Fibroblast of pulmonary artery (primary cell): ENCODE measurements at regions not wholly inside any gene's neighbourhood (a gene's known extent, or its start where the extent isn't known, plus 50 kb on each side); places are given as distances from the start of the nearest gene placed in this dataset.

Experiments used
- DNase-seq: peaks from one replicate; pipeline ENCODE4 v3.0.0-alpha.2; 2010; ENCODE audit warnings: low read depth
- H3K4me3 ChIP-seq: replicated peaks from 2 replicates; pipeline ENCODE4 v1.5.1; 2011; ENCODE audit warnings: low read depth, mild to moderate bottlenecking, control low read depth, low read length, moderate library complexity
- CTCF ChIP-seq: IDR thresholded peaks from 2 replicates; pipeline ENCODE4 v1.5.1; 2011; ENCODE audit warnings: mild to moderate bottlenecking, control low read depth, low read length, inconsistent platforms; ENCODE audit errors: missing control alignments

GRCh38 chr10:7507887-7508726, 97.3 kb upstream of the SFMBT2 start:
- no peak overlapping the region for H3K4me3 ChIP-seq
- no peak for TF ChIP-seq CTCF
- no peak for DNase-seq

GRCh38 chr10:7506571-7506970, 95.7 kb upstream of the SFMBT2 start:
- DNase-seq, result no peak
- no peak overlapping the region for H3K4me3 ChIP-seq
- no peak for TF ChIP-seq CTCF

DNA sequence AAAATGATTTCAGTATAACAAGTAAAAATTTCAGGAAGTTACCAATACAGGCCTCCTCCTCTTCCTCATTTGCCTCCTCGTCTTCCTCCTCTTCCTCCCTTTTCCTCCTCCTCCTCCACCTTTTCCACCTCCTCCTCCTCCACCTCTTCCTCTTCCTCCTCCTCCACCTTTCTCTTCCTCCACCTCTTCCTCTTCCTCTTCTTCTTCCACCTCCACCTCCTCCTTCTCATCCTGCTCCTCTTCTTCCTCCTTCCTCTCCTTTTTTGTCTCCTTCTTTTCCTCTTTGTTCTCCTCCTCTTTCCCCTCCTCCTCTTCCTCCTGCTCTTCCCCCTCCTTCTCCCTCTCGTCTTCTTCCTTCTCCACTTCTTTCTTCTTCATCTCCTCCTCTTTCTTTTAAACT, 94.4 kb upstream of the SFMBT2 start:
- H3K4me3 ChIP-seq, result no peak overlapping the region
- no peak for TF ChIP-seq CTCF
- no peak for DNase-seq

GRCh38 chr10:7503190-7503589, 92.4 kb upstream of the SFMBT2 start:
- no peak overlapping the region for H3K4me3 ChIP-seq
- no peak for DNase-seq
- TF ChIP-seq CTCF, result no peak

GRCh38 chr10:7501157-7501556, 90.3 kb upstream of the SFMBT2 start:
- no peak for DNase-seq
- no peak for TF ChIP-seq CTCF
- H3K4me3 ChIP-seq, result no peak overlapping the region

GRCh38 chr10:7498111-7498510, 87.3 kb upstream of the SFMBT2 start:
- no peak for DNase-seq
- no peak for TF ChIP-seq CTCF
- no peak overlapping the region for H3K4me3 ChIP-seq

DNA sequence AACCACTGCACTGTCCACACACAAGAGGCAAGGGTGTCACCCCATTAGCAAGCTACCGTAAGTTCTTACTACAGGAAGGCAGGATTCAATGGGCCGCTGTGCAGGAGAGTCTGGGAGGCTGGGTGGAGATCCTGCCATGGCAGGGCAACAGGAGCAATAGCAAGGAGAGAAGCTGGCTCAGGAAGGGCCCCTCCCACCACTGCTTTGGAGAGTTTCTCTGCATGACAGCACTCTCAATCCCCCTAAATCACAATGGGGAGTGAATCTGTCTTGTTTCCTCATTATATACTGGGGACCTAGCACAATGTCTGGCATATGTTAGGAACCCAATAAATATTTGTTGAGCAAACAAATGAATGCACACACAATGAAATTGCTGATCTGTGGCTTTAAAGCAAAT, 83.2 kb upstream of the SFMBT2 start:
- no peak for TF ChIP-seq CTCF
- H3K4me3 ChIP-seq, result no peak overlapping the region
- DNase-seq, result no peak
